ENCODE measurements at regions not wholly inside any gene's neighbourhood (a gene's known extent, or its start where the extent isn't known, plus 50 kb on each side); places are given as distances from the start of the nearest gene placed in this dataset.

DNA sequence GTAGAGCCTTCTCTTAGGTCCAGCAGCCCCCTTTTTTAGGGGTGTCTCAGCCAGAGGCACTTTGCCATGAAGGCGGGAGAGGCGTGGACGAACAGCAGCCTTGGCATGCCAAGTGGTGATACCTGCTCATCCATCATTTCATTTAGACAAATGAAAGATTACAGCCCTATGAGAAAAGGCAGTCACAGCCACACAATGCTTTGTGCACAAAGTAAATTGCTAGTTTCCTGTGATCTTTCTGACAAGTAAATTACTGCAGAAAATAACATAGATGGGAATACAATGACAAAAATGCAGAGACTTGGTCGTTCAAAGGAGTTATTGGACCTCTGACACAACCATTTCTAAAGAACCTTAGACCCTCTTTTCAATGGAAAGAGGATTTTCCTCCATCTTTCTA, 94.9 kb downstream of the RND3 start:
- Histone ChIP-seq H3K27ac (ENCODE audit: low read depth, low read length) (no peak overlapping the region), H3K36me3 (ENCODE audit: control insufficient read depth, insufficient read depth, low read length) (no peaks in the 10 kb centered on the region), H3K4me3 (ENCODE audit: low read depth, low read length) (no peak overlapping the region), H3K27me3 (ENCODE audit: control insufficient read depth, insufficient read depth, low read length) (no peaks in the 10 kb centered on the region), H3K9me3 (ENCODE audit: control insufficient read depth, insufficient read depth, low read length) (no peaks in the 10 kb centered on the region), H3K4me1 (ENCODE audit: control insufficient read depth, insufficient read depth, low read length) (no peaks in the 10 kb centered on the region)
- WGBS (ENCODE audit: insufficient coverage): 73% methylated on average over 3 of the region's 4 CpGs
- no peak for DNase-seq (ENCODE audit: low read depth in 4 of 6, low spot score in 6 of 6)

DNA sequence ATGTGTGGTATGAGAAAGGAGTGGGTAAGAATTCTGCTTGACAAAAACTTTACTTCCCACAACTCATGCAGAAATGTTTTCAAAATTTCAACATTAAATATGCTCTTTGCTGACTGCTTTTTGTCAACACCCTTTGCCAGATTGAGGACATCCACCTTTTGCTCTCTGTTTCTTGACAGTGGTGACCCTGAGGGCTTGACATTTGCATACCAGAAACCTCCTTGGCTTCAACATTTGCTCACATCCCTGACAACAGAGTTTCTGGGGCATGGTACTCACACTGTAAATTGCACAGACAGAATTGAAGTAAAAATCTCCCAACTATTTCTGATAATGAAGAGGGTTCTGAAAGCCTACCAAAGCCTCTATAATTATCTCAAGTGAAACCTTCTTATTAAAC, 95.7 kb downstream of the RND3 start:
- no peak for DNase-seq (ENCODE audit: low read depth in 4 of 6, low spot score in 6 of 6)
- H3K27me3 ChIP-seq (ENCODE audit: control insufficient read depth, insufficient read depth, low read length): no peaks in the 10 kb centered on the region
- H3K4me1 ChIP-seq (ENCODE audit: control insufficient read depth, insufficient read depth, low read length): no peaks in the 10 kb centered on the region
- H3K36me3 ChIP-seq (ENCODE audit: control insufficient read depth, insufficient read depth, low read length): no peaks in the 10 kb centered on the region
- H3K9me3 ChIP-seq (ENCODE audit: control insufficient read depth, insufficient read depth, low read length): no peaks in the 10 kb centered on the region
- H3K4me3 ChIP-seq (ENCODE audit: low read depth, low read length): no peak overlapping the region
- H3K27ac ChIP-seq (ENCODE audit: low read depth, low read length): no peak overlapping the region

DNA sequence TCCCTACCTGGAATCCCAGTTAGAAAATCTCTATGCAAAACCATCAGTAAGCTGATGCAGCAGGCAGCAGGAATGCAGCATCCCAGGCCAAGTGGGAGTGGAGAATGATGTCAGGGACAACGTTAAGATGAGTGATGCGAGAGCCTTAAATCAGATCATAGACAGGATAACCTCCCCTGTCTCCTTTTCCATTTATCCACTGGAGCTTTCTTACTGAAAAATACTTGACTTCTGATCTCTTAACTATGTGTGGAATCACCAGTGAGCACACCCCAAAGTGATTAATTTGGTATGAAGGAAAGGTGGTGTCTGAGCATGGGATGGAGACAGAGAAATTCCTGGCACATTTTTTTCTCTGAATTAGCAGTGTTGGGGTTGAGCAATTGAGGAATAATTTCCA, 98.0 kb downstream of the RND3 start:
- H3K9me3 ChIP-seq (ENCODE audit: control insufficient read depth, insufficient read depth, low read length): peaks cover 3% of the 10 kb centered on the region
- DNase-seq (ENCODE audit: low read depth in 4 of 6, low spot score in 6 of 6): no peak
- no peak overlapping the region for H3K27ac ChIP-seq (ENCODE audit: low read depth, low read length)
- no CpG with 5 or more reads among the region's 2 CpGs for WGBS (ENCODE audit: insufficient coverage)
- H3K27me3 ChIP-seq (ENCODE audit: control insufficient read depth, insufficient read depth, low read length): no peaks in the 10 kb centered on the region
- no peaks in the 10 kb centered on the region for H3K36me3 ChIP-seq (ENCODE audit: control insufficient read depth, insufficient read depth, low read length)
- H3K4me3 ChIP-seq (ENCODE audit: low read depth, low read length): no peak overlapping the region
- no peaks in the 10 kb centered on the region for H3K4me1 ChIP-seq (ENCODE audit: control insufficient read depth, insufficient read depth, low read length)

- no peak for DNase-seq (ENCODE audit: low read depth in 4 of 6, low spot score in 6 of 6)
- no peaks in the 10 kb centered on the region for H3K27me3 ChIP-seq (ENCODE audit: control insufficient read depth, insufficient read depth, low read length)
- H3K4me3 ChIP-seq (ENCODE audit: low read depth, low read length): no peak overlapping the region
- no peaks in the 10 kb centered on the region for H3K36me3 ChIP-seq (ENCODE audit: control insufficient read depth, insufficient read depth, low read length)
- no CpG with 5 or more reads among the region's 2 CpGs for WGBS (ENCODE audit: insufficient coverage)
- H3K9me3 ChIP-seq (ENCODE audit: control insufficient read depth, insufficient read depth, low read length): peaks cover 3% of the 10 kb centered on the region
- no peaks in the 10 kb centered on the region for H3K4me1 ChIP-seq (ENCODE audit: control insufficient read depth, insufficient read depth, low read length)
- H3K27ac ChIP-seq (ENCODE audit: low read depth, low read length): no peak overlapping the region
Observed at GRCh38 chr2:150388289-150388625, 99.2 kb downstream of the RND3 start.

DNA sequence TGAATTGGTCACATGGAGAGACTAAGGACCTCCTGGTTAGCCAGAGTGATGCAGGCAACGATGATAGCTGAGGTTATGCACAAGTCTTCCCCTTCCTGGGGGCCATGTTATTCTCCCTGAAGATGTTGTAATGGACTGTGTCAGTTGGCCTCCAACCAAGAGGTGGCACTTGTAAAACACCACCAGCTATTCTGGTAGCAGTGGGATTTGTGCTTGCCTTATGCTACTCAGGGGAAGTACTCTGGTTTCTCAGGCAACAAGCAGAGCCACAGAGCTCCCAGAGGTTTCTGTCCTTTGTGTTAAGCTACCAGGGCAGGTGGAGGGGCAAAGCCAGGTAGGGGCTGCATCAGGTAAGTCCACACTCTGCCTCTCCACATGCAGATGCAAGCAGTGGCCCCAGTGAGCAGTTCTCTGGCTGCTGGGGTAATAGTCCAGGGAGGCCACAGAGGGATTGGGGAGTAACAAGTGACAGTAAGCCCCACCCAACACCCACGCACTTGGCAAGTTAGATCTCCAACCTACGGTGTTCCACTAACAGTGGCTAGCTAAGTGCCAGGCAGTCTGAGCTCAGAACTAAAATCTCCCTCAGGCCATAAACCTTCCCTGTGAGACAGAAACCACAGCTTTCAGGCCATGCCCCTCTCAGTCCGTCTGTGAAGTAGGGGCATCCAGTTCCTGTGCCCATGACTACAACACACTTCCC, 99.7 kb downstream of the RND3 start:
- DNase-seq (ENCODE audit: low read depth in 4 of 6, low spot score in 6 of 6): no peak
- no peaks in the 10 kb centered on the region for H3K4me1 ChIP-seq (ENCODE audit: control insufficient read depth, insufficient read depth, low read length)
- WGBS (ENCODE audit: insufficient coverage): 92% methylated on average over 4 of the region's 4 CpGs
- no peaks in the 10 kb centered on the region for H3K36me3 ChIP-seq (ENCODE audit: control insufficient read depth, insufficient read depth, low read length)
- no peak overlapping the region for H3K4me3 ChIP-seq (ENCODE audit: low read depth, low read length)
- no peaks in the 10 kb centered on the region for H3K27me3 ChIP-seq (ENCODE audit: control insufficient read depth, insufficient read depth, low read length)
- H3K9me3 ChIP-seq (ENCODE audit: control insufficient read depth, insufficient read depth, low read length): peaks cover 3% of the 10 kb centered on the region
- no peak overlapping the region for H3K27ac ChIP-seq (ENCODE audit: low read depth, low read length)

- H3K4me3 ChIP-seq (ENCODE audit: low read depth, low read length): no peak overlapping the region
- DNase-seq (ENCODE audit: low read depth in 4 of 6, low spot score in 6 of 6): no peak
- H3K27me3 ChIP-seq (ENCODE audit: control insufficient read depth, insufficient read depth, low read length): no peaks in the 10 kb centered on the region
- peaks cover 3% of the 10 kb centered on the region for H3K9me3 ChIP-seq (ENCODE audit: control insufficient read depth, insufficient read depth, low read length)
- H3K27ac ChIP-seq (ENCODE audit: low read depth, low read length): no peak overlapping the region
- H3K36me3 ChIP-seq (ENCODE audit: control insufficient read depth, insufficient read depth, low read length): no peaks in the 10 kb centered on the region
- no CpG with 5 or more reads among the region's 1 CpG for WGBS (ENCODE audit: insufficient coverage)
- H3K4me1 ChIP-seq (ENCODE audit: control insufficient read depth, insufficient read depth, low read length): no peaks in the 10 kb centered on the region
Observed at GRCh38 chr2:150385211-150385610, 102.3 kb downstream of the RND3 start.

- Histone ChIP-seq H3K4me1 (ENCODE audit: control insufficient read depth, insufficient read depth, low read length) (no peaks in the 10 kb centered on the region), H3K27me3 (ENCODE audit: control insufficient read depth, insufficient read depth, low read length) (no peaks in the 10 kb centered on the region), H3K4me3 (ENCODE audit: low read depth, low read length) (no peak overlapping the region), H3K27ac (ENCODE audit: low read depth, low read length) (no peak overlapping the region), H3K9me3 (ENCODE audit: control insufficient read depth, insufficient read depth, low read length) (peaks cover 3% of the 10 kb centered on the region), H3K36me3 (ENCODE audit: control insufficient read depth, insufficient read depth, low read length) (no peaks in the 10 kb centered on the region)
- DNase-seq (ENCODE audit: low read depth in 4 of 6, low spot score in 6 of 6): peak in 1 of 6 donors; percentile 28
Observed at GRCh38 chr2:150383587-150383986, 103.9 kb downstream of the RND3 start.

DNA sequence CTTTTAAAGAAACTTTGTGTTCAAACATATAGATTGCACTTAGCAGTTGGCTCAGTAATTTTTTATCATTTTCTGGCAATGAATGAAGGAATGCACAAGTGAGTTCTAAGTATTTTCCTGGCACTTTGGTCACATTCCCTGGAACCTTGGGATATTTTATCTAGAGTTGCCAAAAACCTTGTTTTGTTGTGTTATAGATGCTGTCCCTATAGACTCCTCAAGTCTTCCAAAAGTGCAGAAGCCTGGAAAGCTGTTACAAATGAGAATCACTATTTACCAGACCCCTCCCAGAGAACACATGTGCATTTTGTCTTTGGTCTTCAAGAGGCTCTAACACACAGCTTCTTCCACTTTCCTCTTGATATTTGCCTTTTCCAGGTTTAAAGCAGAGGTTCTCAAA, 108.3 kb downstream of the RND3 start:
- Histone ChIP-seq H3K27me3 (ENCODE audit: control insufficient read depth, insufficient read depth, low read length) (no peaks in the 10 kb centered on the region), H3K9me3 (ENCODE audit: control insufficient read depth, insufficient read depth, low read length) (no peaks in the 10 kb centered on the region), H3K4me3 (ENCODE audit: low read depth, low read length) (no peak overlapping the region), H3K27ac (ENCODE audit: low read depth, low read length) (no peak overlapping the region), H3K4me1 (ENCODE audit: control insufficient read depth, insufficient read depth, low read length) (no peaks in the 10 kb centered on the region), H3K36me3 (ENCODE audit: control insufficient read depth, insufficient read depth, low read length) (no peaks in the 10 kb centered on the region)
- no peak for DNase-seq (ENCODE audit: low read depth in 4 of 6, low spot score in 6 of 6)

DNA sequence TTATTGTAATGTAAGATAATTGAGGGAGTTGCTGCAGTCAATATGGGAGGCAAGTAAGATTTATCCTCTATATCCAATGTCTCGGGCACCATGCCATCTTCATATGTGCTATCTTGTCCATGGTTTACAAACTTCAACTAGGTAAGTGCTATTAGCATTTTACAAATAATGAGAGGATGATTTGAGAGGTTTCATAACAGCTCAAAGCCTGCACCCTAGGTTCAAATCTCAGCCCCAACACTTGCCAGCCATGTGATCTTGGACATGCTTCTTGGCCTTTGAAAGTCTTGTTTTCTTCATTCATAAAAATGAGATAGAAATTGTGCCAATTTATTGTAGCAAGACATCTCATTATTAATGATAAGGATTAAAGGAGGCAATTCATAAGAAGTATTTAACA, 108.8 kb downstream of the RND3 start:
- Histone ChIP-seq H3K9me3 (ENCODE audit: control insufficient read depth, insufficient read depth, low read length) (no peaks in the 10 kb centered on the region), H3K27me3 (ENCODE audit: control insufficient read depth, insufficient read depth, low read length) (no peaks in the 10 kb centered on the region), H3K36me3 (ENCODE audit: control insufficient read depth, insufficient read depth, low read length) (no peaks in the 10 kb centered on the region), H3K4me1 (ENCODE audit: control insufficient read depth, insufficient read depth, low read length) (no peaks in the 10 kb centered on the region), H3K4me3 (ENCODE audit: low read depth, low read length) (no peak overlapping the region), H3K27ac (ENCODE audit: low read depth, low read length) (no peak overlapping the region)
- WGBS (ENCODE audit: insufficient coverage): no CpG with 5 or more reads among the region's 1 CpG
- DNase-seq (ENCODE audit: low read depth in 4 of 6, low spot score in 6 of 6): no peak

DNA sequence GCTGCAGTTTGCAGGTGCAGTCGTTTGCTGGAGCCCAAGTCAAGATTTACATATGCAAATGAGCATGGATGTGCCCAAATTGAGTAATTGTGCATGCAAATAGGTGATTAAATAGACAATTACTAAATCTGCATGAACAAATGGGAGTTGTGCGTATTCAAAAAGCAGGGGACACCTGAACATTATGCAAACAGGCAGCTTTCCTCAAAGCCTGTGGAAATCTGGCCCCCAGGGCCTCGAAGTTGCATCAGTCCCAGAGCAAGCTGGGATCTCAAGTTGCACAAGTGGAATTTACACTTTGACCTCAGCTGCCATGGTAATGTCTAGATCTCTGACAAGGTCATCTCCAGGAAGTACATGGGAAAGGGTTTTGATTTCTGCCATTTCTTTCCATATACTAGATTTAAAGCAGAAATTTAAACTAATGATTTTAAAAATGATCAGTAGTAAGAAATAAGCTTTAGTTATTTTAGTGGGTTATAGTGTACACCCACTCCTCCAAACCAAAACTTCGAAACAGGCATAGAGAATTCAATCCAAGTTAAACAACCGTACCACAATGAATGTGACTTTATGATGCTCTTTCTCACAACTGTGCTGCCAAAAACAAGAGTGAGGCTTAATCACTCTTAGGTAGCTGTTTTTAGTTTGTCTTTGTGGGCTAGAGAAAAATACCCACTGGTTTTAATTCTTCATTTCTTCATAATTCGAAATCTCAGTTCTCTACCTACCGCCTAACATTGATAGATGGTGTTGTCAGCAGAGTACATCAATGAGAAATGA, 110.7 kb downstream of the RND3 start:
- Histone ChIP-seq H3K4me1 (ENCODE audit: control insufficient read depth, insufficient read depth, low read length) (no peaks in the 10 kb centered on the region), H3K9me3 (ENCODE audit: control insufficient read depth, insufficient read depth, low read length) (no peaks in the 10 kb centered on the region), H3K4me3 (ENCODE audit: low read depth, low read length) (no peak overlapping the region), H3K27me3 (ENCODE audit: control insufficient read depth, insufficient read depth, low read length) (no peaks in the 10 kb centered on the region), H3K27ac (ENCODE audit: low read depth, low read length) (no peak overlapping the region), H3K36me3 (ENCODE audit: control insufficient read depth, insufficient read depth, low read length) (no peaks in the 10 kb centered on the region)
- DNase-seq (ENCODE audit: low read depth in 4 of 6, low spot score in 6 of 6): peak in 2 of 6 donors; percentile 16 to 57
- 43% methylated on average over 2 of the region's 7 CpGs for WGBS (ENCODE audit: insufficient coverage)
